ENCODE measurements at regions not wholly inside any gene's neighbourhood (a gene's known extent, or its start where the extent isn't known, plus 50 kb on each side); places are given as distances from the start of the nearest gene placed in this dataset.

GRCh38 chr3:40618158-40618557 lies 93.4 kb downstream of the ZNF621 start:
- TF ChIP-seq HDAC6 (IDR thresholded peaks at IDR 0.05; ENCODE audit: low read depth, low read length) (no peak), CTBP2 (IDR thresholded peaks at IDR 0.05; ENCODE audit: borderline replicate concordance, insufficient read depth, insufficient read length, low read length) (no peak), KDM4A (IDR thresholded peaks at IDR 0.05; ENCODE audit: low read depth, low read length, severe bottlenecking) (no peak), TEAD4 (IDR thresholded peaks at IDR 0.05; ENCODE audit: low read depth, low read length) (no peak), BRCA1 (IDR thresholded peaks at IDR 0.05; ENCODE audit: low read depth, low read length) (no peak), TCF12 (IDR thresholded peaks at IDR 0.05; ENCODE audit: low read depth, low read length) (no peak), RFX5 (IDR thresholded peaks at IDR 0.05; ENCODE audit: borderline replicate concordance, low read depth, low read length) (no peak), JUND (IDR thresholded peaks at IDR 0.05; ENCODE audit: low read length) (no peak), CREB1 (IDR thresholded peaks at IDR 0.05) (no peak), POLR2A (IDR thresholded peaks at IDR 0.05; ENCODE audit: control extremely low read depth in 1 of 2, low read depth in 2 of 2, low read length in 2 of 2) (no peak), BACH1 (IDR thresholded peaks at IDR 0.05; ENCODE audit: low read length) (no peak), E2F6 (IDR thresholded peaks at IDR 0.05) (no peak), RXRA (IDR thresholded peaks at IDR 0.05; ENCODE audit: insufficient read depth, low read depth, low read length) (no peak), KDM1A (IDR thresholded peaks at IDR 0.05; ENCODE audit: borderline replicate concordance, low read length) (no peak), CHD2 (IDR thresholded peaks at IDR 0.05; ENCODE audit: low read length) (no peak), SIN3A (conservative IDR thresholded peaks at IDR 0.05 in 1 of 2, IDR thresholded peaks at IDR 0.05 in 1 of 2; ENCODE audit: low read depth in 1 of 2, low read length in 2 of 2) (no peak)
- Histone ChIP-seq H3K27me3 (replicated peaks in 1 of 4; ENCODE audit: control insufficient read depth in 3 of 4, extremely low read depth in 1 of 4, insufficient read depth in 3 of 4, low read length in 3 of 4) (no peaks in the 10 kb centered on the region), H2BK120ac (replicated peaks; ENCODE audit: low read depth, low read length) (no peak overlapping the region), H3K56ac (replicated peaks; ENCODE audit: insufficient read length, low read depth, low read length) (no peak overlapping the region), H3K79me2 (ENCODE audit: control insufficient read depth in 1 of 2, insufficient read depth in 2 of 2, low read length in 2 of 2) (no peaks in the 10 kb centered on the region), H4K5ac (ENCODE audit: insufficient read length, low read depth, low read length) (no peak overlapping the region), H3K14ac (ENCODE audit: insufficient read length) (no peak overlapping the region), H3K9ac (replicated peaks in 1 of 4; ENCODE audit: extremely low read depth in 1 of 4, low read depth in 3 of 4, low read length in 3 of 4) (no peak overlapping the region), H3K4me1 (replicated peaks in 1 of 4; ENCODE audit: control insufficient read depth in 3 of 4, insufficient read depth in 4 of 4, low read length in 3 of 4) (peaks cover 19 to 28% (median 20%) of the 10 kb centered on the region in 4 experiments), H2BK12ac (ENCODE audit: low read depth, low read length) (no peak overlapping the region), H2AFZ (ENCODE audit: low read length) (no peak overlapping the region), H3K18ac (ENCODE audit: extremely low read depth, low read length) (no peak overlapping the region), H3K36me3 (ENCODE audit: control insufficient read depth in 2 of 4, insufficient read depth in 4 of 4, low read length in 3 of 4) (no peaks in the 10 kb centered on the region), H4K91ac (replicated peaks; ENCODE audit: insufficient read length, low read length) (no peak overlapping the region), H3K4ac (replicated peaks; ENCODE audit: insufficient read length, low read depth, low read length) (no peak overlapping the region), H2BK5ac (ENCODE audit: low read depth, low read length) (no peak overlapping the region), H4K8ac (ENCODE audit: extremely low read depth, insufficient read depth, low read length) (no peak overlapping the region), H2AK5ac (ENCODE audit: low read depth, low read length) (no peak overlapping the region), H3K4me3 (ENCODE audit: extremely low read depth in 1 of 4, insufficient read depth in 2 of 4, low read depth in 3 of 4, low read length in 4 of 4) (no peak overlapping the region), H3K27ac (ENCODE audit: low read depth, low read length) (no peak overlapping the region), H3K23me2 (ENCODE audit: low read depth, low read length) (peaks cover 5% of the 10 kb centered on the region), H2BK15ac (ENCODE audit: low read length) (no peak overlapping the region), H2BK20ac (ENCODE audit: low read length) (peak overlapping the region; percentile 72; the same call in 1 of the 2 replicates), H4K20me1 (replicated peaks in 1 of 2; ENCODE audit: control insufficient read depth in 1 of 2, insufficient read depth in 2 of 2, low read length in 2 of 2) (no peaks in the 10 kb centered on the region), H3K9me3 (ENCODE audit: insufficient read depth in 2 of 2, low read depth in 1 of 2, low read length in 1 of 2) (0 out of 4 replicates have a peak, but pooled peaks cover 0 to 2% of the 10 kb centered on the region in 2 experiments), H3K79me1 (ENCODE audit: low read depth, low read length) (no peaks in the 10 kb centered on the region), H3K23ac (ENCODE audit: insufficient read length) (no peak overlapping the region), H3K4me2 (ENCODE audit: insufficient read depth in 1 of 2, low read depth in 2 of 2, low read length in 2 of 2) (no peak overlapping the region)
- CTCF ChIA-PET (ENCODE audit: partially characterized antibody), result interaction anchor here (0.9 kb wide), 1 partner anchor 37 kb away, joined by 3 read pairs; no protein-coding TSS in a partner anchor
- DNase-seq (ENCODE audit: low read depth in 1 of 2, low spot score in 2 of 2) (no peak), FAIRE-seq (no peak)
- POLR2A ChIA-PET (ENCODE audit: partially characterized antibody), result interaction anchor here (1.0 kb wide), 1 partner anchor 8 kb away, joined by 3 read pairs; no protein-coding TSS in a partner anchor
